ENCODE measurements at regions not wholly inside any gene's neighbourhood (a gene's known extent, or its start where the extent isn't known, plus 50 kb on each side); places are given as distances from the start of the nearest gene placed in this dataset.

DNA sequence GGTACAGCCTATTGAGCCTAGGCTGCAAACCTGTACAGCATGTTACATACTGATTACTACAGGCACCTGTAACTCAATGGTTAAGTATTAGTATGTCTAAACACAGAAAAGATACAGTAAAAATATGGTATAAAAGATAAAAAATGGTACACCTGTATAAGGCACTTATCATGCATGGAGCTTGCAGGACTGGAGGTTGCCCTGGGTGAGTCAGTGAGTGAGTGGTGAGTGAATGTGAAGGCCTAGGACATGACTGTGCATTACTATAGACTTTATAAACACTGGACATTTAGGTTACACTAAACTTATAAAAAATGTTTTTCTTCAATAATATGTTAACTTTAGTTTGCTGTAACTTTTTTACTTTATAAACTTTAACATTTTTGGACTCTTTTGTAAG is 171.3 kb downstream of the SLC28A3 start:
- no peaks in the 10 kb centered on the region for H3F3A ChIP-seq (ENCODE audit: low read length, unreplicated experiment)
- TF ChIP-seq EZH2 (IDR thresholded peaks at IDR 0.05; ENCODE audit: low read length, unreplicated experiment): no peak
- TF ChIP-seq, protein P1, sequence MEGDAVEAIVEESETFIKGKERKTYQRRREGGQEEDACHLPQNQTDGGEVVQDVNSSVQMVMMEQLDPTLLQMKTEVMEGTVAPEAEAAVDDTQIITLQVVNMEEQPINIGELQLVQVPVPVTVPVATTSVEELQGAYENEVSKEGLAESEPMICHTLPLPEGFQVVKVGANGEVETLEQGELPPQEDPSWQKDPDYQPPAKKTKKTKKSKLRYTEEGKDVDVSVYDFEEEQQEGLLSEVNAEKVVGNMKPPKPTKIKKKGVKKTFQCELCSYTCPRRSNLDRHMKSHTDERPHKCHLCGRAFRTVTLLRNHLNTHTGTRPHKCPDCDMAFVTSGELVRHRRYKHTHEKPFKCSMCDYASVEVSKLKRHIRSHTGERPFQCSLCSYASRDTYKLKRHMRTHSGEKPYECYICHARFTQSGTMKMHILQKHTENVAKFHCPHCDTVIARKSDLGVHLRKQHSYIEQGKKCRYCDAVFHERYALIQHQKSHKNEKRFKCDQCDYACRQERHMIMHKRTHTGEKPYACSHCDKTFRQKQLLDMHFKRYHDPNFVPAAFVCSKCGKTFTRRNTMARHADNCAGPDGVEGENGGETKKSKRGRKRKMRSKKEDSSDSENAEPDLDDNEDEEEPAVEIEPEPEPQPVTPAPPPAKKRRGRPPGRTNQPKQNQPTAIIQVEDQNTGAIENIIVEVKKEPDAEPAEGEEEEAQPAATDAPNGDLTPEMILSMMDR (conservative IDR thresholded peaks at IDR 0.05; ENCODE audit: low read depth, low read length): no peak
- no peak for TF ChIP-seq EZH2phosphoT487 (IDR thresholded peaks at IDR 0.05; ENCODE audit: borderline replicate concordance, low read length)

DNA sequence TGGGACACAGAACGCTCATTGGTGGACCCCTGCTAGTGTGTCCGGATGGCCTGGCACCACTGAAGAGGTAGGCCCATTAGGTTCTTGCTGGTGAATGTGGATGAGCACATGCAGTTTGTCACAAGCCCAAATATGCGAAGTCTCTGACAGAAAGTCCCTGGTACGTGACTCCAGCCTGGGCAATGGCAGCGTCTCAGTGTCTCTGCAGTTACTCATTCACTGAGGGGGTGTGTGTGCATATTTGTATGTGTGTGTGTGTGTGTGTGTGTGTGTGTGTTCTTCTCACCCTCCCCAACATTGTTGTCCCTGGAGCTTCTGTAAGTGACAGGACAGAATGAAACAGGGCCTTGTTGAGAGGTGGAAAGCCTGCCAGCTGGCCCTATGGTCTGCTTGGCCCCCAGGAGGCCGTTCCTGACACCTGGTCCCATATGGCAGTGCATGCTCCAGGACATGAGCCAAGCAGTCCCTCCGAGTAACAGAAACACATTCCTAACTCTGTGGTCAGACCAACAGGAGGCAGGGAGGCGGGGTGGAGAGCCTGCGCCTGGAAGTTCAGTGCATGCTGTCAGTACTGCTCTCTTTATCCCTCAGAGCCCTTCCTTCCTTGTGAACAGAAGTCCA is 169.9 kb downstream of the SLC28A3 start:
- no peak overlapping the region for H3K4me2 ChIP-seq (ENCODE audit: low read length)
- DNase-seq: peak; percentile 36
- H3K27me3 ChIP-seq (ENCODE audit: low read length): 0 out of 2 replicates have a peak, but pooled peaks cover 4% of the 10 kb centered on the region
- peak; percentile 33; the same call in 1 of the 2 replicates for ATAC-seq
- H3K36me3 ChIP-seq (ENCODE audit: low read depth, low read length): no peaks in the 10 kb centered on the region
- intact Hi-C loops (cut with micrococcal nuclease): loop anchor here (5.0 kb wide), 1 partner anchor 178 kb away; no protein-coding TSS in a partner anchor
- ChIA-PET CTCF (no interaction called here), POLR2A (ENCODE audit: unreplicated experiment) (no interaction called here)
- peaks cover 3% of the 10 kb centered on the region; the same call in 1 of the 2 replicates for H3K4me1 ChIP-seq (ENCODE audit: insufficient read depth, low read length)
- no peaks in the 10 kb centered on the region for H3K9me2 ChIP-seq (replicated peaks; ENCODE audit: low read length)
- H3F3A ChIP-seq (ENCODE audit: low read length, unreplicated experiment): no peaks in the 10 kb centered on the region
- H2AFZ ChIP-seq (ENCODE audit: low read length): no peak overlapping the region
- no peaks in the 10 kb centered on the region for H3K79me2 ChIP-seq (ENCODE audit: low read length)
- H3K9me3 ChIP-seq (ENCODE audit: low read length): no peaks in the 10 kb centered on the region
- TF ChIP-seq, protein P1 (conservative IDR thresholded peaks at IDR 0.05; ENCODE audit: low read depth, low read length): no peak
- TF ChIP-seq EZH2 (IDR thresholded peaks at IDR 0.05; ENCODE audit: low read length, unreplicated experiment) (no peak), EZH2phosphoT487 (IDR thresholded peaks at IDR 0.05; ENCODE audit: borderline replicate concordance, low read length) (no peak)
- H3K9ac ChIP-seq (ENCODE audit: low read length): no peak overlapping the region
- H4K20me1 ChIP-seq (ENCODE audit: low read length): no peaks in the 10 kb centered on the region
- no TSS peak for BruUV-seq (replicated peaks)
- H3K4me3 ChIP-seq (ENCODE audit: low read length): no peak overlapping the region
- H3K27ac ChIP-seq (ENCODE audit: low read length): no peak overlapping the region

More for the DNA sequence above, 171.3 kb downstream of the SLC28A3 start:
- H3K4me3 ChIP-seq (ENCODE audit: low read length): no peak overlapping the region
- DNase-seq (peak; percentile 48), ATAC-seq (no peak)
- H3K79me2 ChIP-seq (ENCODE audit: low read length): no peaks in the 10 kb centered on the region
- H3K4me2 ChIP-seq (ENCODE audit: low read length): no peak overlapping the region
- no peaks in the 10 kb centered on the region for H3K36me3 ChIP-seq (ENCODE audit: low read depth, low read length)
- no TSS peak for BruUV-seq (replicated peaks)
- H2AFZ ChIP-seq (ENCODE audit: low read length): no peak overlapping the region
- no peaks in the 10 kb centered on the region for H3K9me2 ChIP-seq (replicated peaks; ENCODE audit: low read length)
- H3K4me1 ChIP-seq (ENCODE audit: insufficient read depth, low read length): peaks cover 3% of the 10 kb centered on the region; the same call in 1 of the 2 replicates
- CTCF ChIA-PET: no interaction called here
- H3K9ac ChIP-seq (ENCODE audit: low read length): no peak overlapping the region
- POLR2A ChIA-PET (ENCODE audit: unreplicated experiment): no interaction called here
- no peaks in the 10 kb centered on the region for H3K9me3 ChIP-seq (ENCODE audit: low read length)
- H4K20me1 ChIP-seq (ENCODE audit: low read length): no peaks in the 10 kb centered on the region
- intact Hi-C loops (cut with micrococcal nuclease): no loop called here
- no peak overlapping the region for H3K27ac ChIP-seq (ENCODE audit: low read length)
- no peaks in the 10 kb centered on the region for H3K27me3 ChIP-seq (ENCODE audit: low read length)

DNA sequence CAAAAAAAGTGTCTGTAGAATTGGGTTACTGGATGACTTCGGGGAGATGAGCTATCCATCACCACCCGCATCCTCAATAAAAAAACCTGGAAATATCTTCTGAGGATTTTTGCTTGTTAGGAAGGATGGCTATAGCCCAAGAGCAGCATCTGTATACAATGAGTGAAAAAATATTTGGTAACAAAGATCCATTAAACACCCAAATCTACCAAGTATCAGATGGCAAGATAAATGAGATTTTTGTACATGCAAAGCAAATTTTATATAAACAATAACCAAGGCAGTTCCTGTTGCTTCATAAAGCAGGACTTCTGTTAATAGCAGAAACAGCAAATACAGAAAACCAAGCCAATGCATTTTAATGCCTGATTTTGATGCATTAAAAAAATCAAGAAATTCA is 166.6 kb downstream of the SLC28A3 start:
- Histone ChIP-seq H3K4me2 (ENCODE audit: low read length) (no peak overlapping the region), H3K27me3 (ENCODE audit: low read length) (0 out of 2 replicates have a peak, but pooled peaks cover 8% of the 10 kb centered on the region), H3K9ac (ENCODE audit: low read length) (no peak overlapping the region), H3K79me2 (ENCODE audit: low read length) (no peaks in the 10 kb centered on the region), H2AFZ (ENCODE audit: low read length) (no peak overlapping the region), H3F3A (ENCODE audit: low read length, unreplicated experiment) (no peaks in the 10 kb centered on the region), H4K20me1 (ENCODE audit: low read length) (no peaks in the 10 kb centered on the region), H3K27ac (ENCODE audit: low read length) (no peak overlapping the region), H3K36me3 (ENCODE audit: low read depth, low read length) (no peaks in the 10 kb centered on the region), H3K9me3 (ENCODE audit: low read length) (no peaks in the 10 kb centered on the region), H3K9me2 (replicated peaks; ENCODE audit: low read length) (no peaks in the 10 kb centered on the region), H3K4me3 (ENCODE audit: low read length) (no peak overlapping the region), H3K4me1 (ENCODE audit: insufficient read depth, low read length) (peaks cover 3% of the 10 kb centered on the region; the same call in 1 of the 2 replicates)
- BruUV-seq (replicated peaks): no TSS peak
- intact Hi-C loops (cut with micrococcal nuclease): loop anchor here (1.0 to 5.0 kb wide), 2 partner anchors 182 to 236 kb away; no protein-coding TSS in a partner anchor
- ATAC-seq (no peak), DNase-seq (no peak)
- ChIA-PET POLR2A (ENCODE audit: unreplicated experiment) (no interaction called here), CTCF (no interaction called here)
- TF ChIP-seq EZH2phosphoT487 (IDR thresholded peaks at IDR 0.05; ENCODE audit: borderline replicate concordance, low read length) (no peak), EZH2 (IDR thresholded peaks at IDR 0.05; ENCODE audit: low read length, unreplicated experiment) (no peak)
- TF ChIP-seq, protein P1 (conservative IDR thresholded peaks at IDR 0.05; ENCODE audit: low read depth, low read length): no peak
